HEK293 (cell line): ENCODE measurements at regions not wholly inside any gene's neighbourhood (a gene's known extent, or its start where the extent isn't known, plus 50 kb on each side); places are given as distances from the start of the nearest gene placed in this dataset.

Experiments used
- CTCF ChIA-PET: fragments of 350-600 bp; formaldehyde crosslinking; extraction: SDS; loops from one replicate; lab custom pipeline; 2021; ENCODE audit warnings: antibody characterized with exemption; lab: Yijun Ruan, JAX
- POLR2A ChIA-PET: fragments of 300-600 bp; formaldehyde crosslinking; extraction: SDS; loops from one replicate; lab custom pipeline; 2020; ENCODE audit warnings: antibody characterized with exemption, inconsistent platforms; lab: Yijun Ruan, JAX
- H3K27ac ChIP-seq: fragments of 200-500 bp; sonication (Bioruptor generic); 2 replicates; pipeline ENCODE4 v1.5.1; 2014; ENCODE audit warnings: low read depth, low read length, control low read depth, inconsistent platforms; ENCODE audit errors: extremely low read depth
- H3K36me3 ChIP-seq, 2 experiments: fragments of 200-500 bp in 1 of 2; sonication (Bioruptor generic) in 1 of 2; 1 replicate in 1 of 2; 2 replicates in 1 of 2; pipeline ENCODE4 v1.5.1; 2014 to 2017; ENCODE audit warnings: inconsistent platforms in 2 of 2, low read length in 2 of 2; ENCODE audit not compliant: control insufficient read depth in 2 of 2, insufficient read depth in 1 of 2
- H3K4me1 ChIP-seq: fragments of 200-500 bp; sonication (Bioruptor generic); 2 replicates; pipeline ENCODE4 v1.5.1; 2014; ENCODE audit warnings: mild to moderate bottlenecking, low read length, inconsistent platforms; ENCODE audit not compliant: control insufficient read depth, insufficient read depth
- H3K4me3 ChIP-seq: 2 replicates; pipeline ENCODE4 v1.5.1; 2011; ENCODE audit warnings: low read depth, mild to moderate bottlenecking, control low read depth, low read length, moderate library complexity
- H3K9me3 ChIP-seq: fragments of 200-500 bp; sonication (Bioruptor generic); 2 replicates; pipeline ENCODE4 v1.5.1; 2014; ENCODE audit warnings: low read depth, low read length, inconsistent platforms; ENCODE audit not compliant: control insufficient read depth, insufficient read depth
- FEZF1 ChIP-seq: fragments of 450-650 bp; formaldehyde crosslinking; IDR thresholded peaks from 2 replicates; pipeline ENCODE4 v1.5.1; 2016; ENCODE audit warnings: missing biosample characterization, missing genetic modification characterization
- HOXA7 ChIP-seq: sonication (generic); formaldehyde crosslinking; IDR thresholded peaks from 2 replicates; pipeline ENCODE4 v1.8.1; 2022; ENCODE audit warnings: missing genetic modification reagents, borderline replicate concordance
- KLF16 ChIP-seq: fragments of 450-650 bp; formaldehyde crosslinking; IDR thresholded peaks from 2 replicates; pipeline ENCODE4 v1.5.1; 2017; ENCODE audit warnings: missing biosample characterization, missing genetic modification characterization
- ZBTB49 ChIP-seq: fragments of 450-650 bp; formaldehyde crosslinking; IDR thresholded peaks from 2 replicates; pipeline ENCODE4 v1.5.1; 2016; ENCODE audit warnings: missing biosample characterization, missing genetic modification characterization, low read depth
- ZBTB8A ChIP-seq: fragments of 450-650 bp; formaldehyde crosslinking; IDR thresholded peaks from 2 replicates; pipeline ENCODE4 v1.5.1; 2016; ENCODE audit warnings: missing biosample characterization, missing genetic modification characterization
- ZNF10 ChIP-seq: fragments of 450-650 bp; formaldehyde crosslinking; IDR thresholded peaks from 2 replicates; pipeline ENCODE4 v1.5.1; 2017; ENCODE audit warnings: missing biosample characterization, missing genetic modification characterization
- ZNF175 ChIP-seq: fragments of 450-650 bp; formaldehyde crosslinking; IDR thresholded peaks from 2 replicates; pipeline ENCODE4 v1.5.1; 2016; ENCODE audit warnings: missing biosample characterization, missing genetic modification characterization
- ZNF24 ChIP-seq: fragments of 450-650 bp; formaldehyde crosslinking; IDR thresholded peaks from 2 replicates; pipeline ENCODE4 v1.5.1; 2016; ENCODE audit warnings: missing biosample characterization, missing genetic modification characterization
- ZNF302 ChIP-seq: fragments of 450-650 bp; formaldehyde crosslinking; IDR thresholded peaks from 2 replicates; pipeline ENCODE4 v1.5.1; 2016; ENCODE audit warnings: missing biosample characterization, missing genetic modification characterization, low read depth
- ZNF366 ChIP-seq: fragments of 450-650 bp; formaldehyde crosslinking; conservative IDR thresholded peaks from 2 replicates; pipeline ENCODE4 v1.5.1; 2016; ENCODE audit warnings: missing biosample characterization, missing genetic modification characterization
- ZNF473 ChIP-seq: fragments of 450-650 bp; formaldehyde crosslinking; IDR thresholded peaks from 2 replicates; pipeline ENCODE4 v1.5.1; 2017; ENCODE audit warnings: missing biosample characterization, missing genetic modification characterization
- ZNF514 ChIP-seq: fragments of 450-650 bp; formaldehyde crosslinking; IDR thresholded peaks from 2 replicates; pipeline ENCODE4 v1.5.1; 2016; ENCODE audit warnings: missing biosample characterization, missing genetic modification characterization
- ZNF518A ChIP-seq: fragments of 450-650 bp; formaldehyde crosslinking; conservative IDR thresholded peaks from 2 replicates; pipeline ENCODE4 v1.5.1; 2016; ENCODE audit warnings: low read depth, missing biosample characterization, missing genetic modification characterization
- ZNF530 ChIP-seq: fragments of 450-650 bp; formaldehyde crosslinking; IDR thresholded peaks from 2 replicates; pipeline ENCODE4 v1.5.1; 2016; ENCODE audit warnings: low read depth, missing biosample characterization, missing genetic modification characterization
- ZNF585B ChIP-seq: fragments of 450-650 bp; formaldehyde crosslinking; IDR thresholded peaks from 2 replicates; pipeline ENCODE4 v1.5.1; 2016; ENCODE audit warnings: missing biosample characterization, missing genetic modification characterization
- ZNF792 ChIP-seq: fragments of 450-650 bp; formaldehyde crosslinking; IDR thresholded peaks from 2 replicates; pipeline ENCODE4 v1.5.1; 2016; ENCODE audit warnings: missing biosample characterization, missing genetic modification characterization
- TF ChIP-seq, protein P1 (sequence below): fragments of 450-650 bp; formaldehyde crosslinking; IDR thresholded peaks from 2 replicates; pipeline ENCODE4 v1.5.1; 2016; ENCODE audit warnings: missing biosample characterization, missing genetic modification characterization
- TF ChIP-seq, protein P2 (sequence below): fragments of 450-650 bp; formaldehyde crosslinking; conservative IDR thresholded peaks from 2 replicates; pipeline ENCODE4 v1.5.1; 2016; ENCODE audit warnings: low read depth, missing biosample characterization, missing genetic modification characterization

- TF ChIP-seq ZNF518A (tag by site-specific recombination) (no peak), ZNF585B (tag by site-specific recombination) (no peak), FEZF1 (tag by site-specific recombination) (no peak), ZNF24 (no peak), ZNF366 (no peak), ZNF473 (tag by site-specific recombination) (no peak), ZBTB8A (tag by site-specific recombination) (no peak), ZNF514 (no peak), ZNF530 (no peak)
Observed at GRCh38 chr20:52290569-52290968, 99.0 kb upstream of the ZFP64 start (continued).

- ChIA-PET POLR2A (no interaction called here), CTCF (no interaction called here)
- no peaks in the 10 kb centered on the region for H3K36me3 ChIP-seq
- no peaks in the 10 kb centered on the region for H3K9me3 ChIP-seq
- H3K4me3 ChIP-seq, result no peak overlapping the region
- H3K4me1 ChIP-seq, result no peaks in the 10 kb centered on the region
- no peak overlapping the region for H3K27ac ChIP-seq
- no peak for TF ChIP-seq HOXA7 (CRISPR knock-in tag)
- TF ChIP-seq ZNF10 (tag by site-specific recombination), result no peak
- no peak for TF ChIP-seq ZNF792
- TF ChIP-seq KLF16 (tag by site-specific recombination), result no peak
- no peak for TF ChIP-seq ZNF302 (tag by site-specific recombination)
- TF ChIP-seq, protein P1, sequence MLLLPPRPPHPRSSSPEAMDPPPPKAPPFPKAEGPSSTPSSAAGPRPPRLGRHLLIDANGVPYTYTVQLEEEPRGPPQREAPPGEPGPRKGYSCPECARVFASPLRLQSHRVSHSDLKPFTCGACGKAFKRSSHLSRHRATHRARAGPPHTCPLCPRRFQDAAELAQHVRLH (tag by site-specific recombination), result no peak
- TF ChIP-seq, protein P2, sequence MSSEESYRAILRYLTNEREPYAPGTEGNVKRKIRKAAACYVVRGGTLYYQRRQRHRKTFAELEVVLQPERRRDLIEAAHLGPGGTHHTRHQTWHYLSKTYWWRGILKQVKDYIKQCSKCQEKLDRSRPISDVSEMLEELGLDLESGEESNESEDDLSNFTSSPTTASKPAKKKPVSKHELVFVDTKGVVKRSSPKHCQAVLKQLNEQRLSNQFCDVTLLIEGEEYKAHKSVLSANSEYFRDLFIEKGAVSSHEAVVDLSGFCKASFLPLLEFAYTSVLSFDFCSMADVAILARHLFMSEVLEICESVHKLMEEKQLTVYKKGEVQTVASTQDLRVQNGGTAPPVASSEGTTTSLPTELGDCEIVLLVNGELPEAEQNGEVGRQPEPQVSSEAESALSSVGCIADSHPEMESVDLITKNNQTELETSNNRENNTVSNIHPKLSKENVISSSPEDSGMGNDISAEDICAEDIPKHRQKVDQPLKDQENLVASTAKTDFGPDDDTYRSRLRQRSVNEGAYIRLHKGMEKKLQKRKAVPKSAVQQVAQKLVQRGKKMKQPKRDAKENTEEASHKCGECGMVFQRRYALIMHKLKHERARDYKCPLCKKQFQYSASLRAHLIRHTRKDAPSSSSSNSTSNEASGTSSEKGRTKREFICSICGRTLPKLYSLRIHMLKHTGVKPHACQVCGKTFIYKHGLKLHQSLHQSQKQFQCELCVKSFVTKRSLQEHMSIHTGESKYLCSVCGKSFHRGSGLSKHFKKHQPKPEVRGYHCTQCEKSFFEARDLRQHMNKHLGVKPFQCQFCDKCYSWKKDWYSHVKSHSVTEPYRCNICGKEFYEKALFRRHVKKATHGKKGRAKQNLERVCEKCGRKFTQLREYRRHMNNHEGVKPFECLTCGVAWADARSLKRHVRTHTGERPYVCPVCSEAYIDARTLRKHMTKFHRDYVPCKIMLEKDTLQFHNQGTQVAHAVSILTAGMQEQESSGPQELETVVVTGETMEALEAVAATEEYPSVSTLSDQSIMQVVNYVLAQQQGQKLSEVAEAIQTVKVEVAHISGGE (tag by site-specific recombination), result no peak
- TF ChIP-seq ZBTB49 (tag by site-specific recombination), result no peak
- no peak for TF ChIP-seq ZNF175 (tag by site-specific recombination)
- TF ChIP-seq, all 188 proteins: peak for 0
Observed at GRCh38 chr20:52289956-52290565, 98.5 kb upstream of the ZFP64 start.
